Epithelial cell of esophagus (primary cell): ENCODE measurements at regions not wholly inside any gene's neighbourhood (a gene's known extent, or its start where the extent isn't known, plus 50 kb on each side); places are given as distances from the start of the nearest gene placed in this dataset.

Source experiments
- DNase-seq: peaks from one replicate; pipeline ENCODE4 v3.0.0; 2010; ENCODE audit warnings: low read depth
- H3K4me3 ChIP-seq: 2 replicates; pipeline ENCODE4 v1.5.1; 2011; ENCODE audit warnings: mild to moderate bottlenecking, low read length, control low read depth
- CTCF ChIP-seq: IDR thresholded peaks from 2 replicates; pipeline ENCODE4 v1.5.1; 2011; ENCODE audit warnings: low read depth, mild to moderate bottlenecking, low read length, control low read depth, inconsistent platforms; ENCODE audit not compliant: insufficient read depth; ENCODE audit errors: missing control alignments

GRCh38 chr4:124337874-124338273 is 374.7 kb downstream of the ANKRD50 start:
- no peak for TF ChIP-seq CTCF
- no peak overlapping the region for H3K4me3 ChIP-seq
- DNase-seq = no peak

- TF ChIP-seq CTCF = no peak
Measured at GRCh38 chr4:124343661-124344171, 368.8 kb downstream of the ANKRD50 start.

GRCh38 chr4:124372916-124373315 is 339.6 kb downstream of the ANKRD50 start:
- no peak overlapping the region for H3K4me3 ChIP-seq
- TF ChIP-seq CTCF = no peak
- no peak for DNase-seq

More at GRCh38 chr4:124343661-124344171, 368.8 kb downstream of the ANKRD50 start:
- DNase-seq = no peak
- H3K4me3 ChIP-seq = no peak overlapping the region

- no peak for TF ChIP-seq CTCF
- no peak for DNase-seq
- no peak overlapping the region for H3K4me3 ChIP-seq
Measured at GRCh38 chr4:124386163-124386562, 326.4 kb downstream of the ANKRD50 start.

GRCh38 chr4:124386648-124387047 is 325.9 kb downstream of the ANKRD50 start:
- no peak for TF ChIP-seq CTCF
- DNase-seq = no peak
- H3K4me3 ChIP-seq = no peak overlapping the region

GRCh38 chr4:124389591-124389990 is 322.9 kb downstream of the ANKRD50 start:
- peak; percentile 37 for DNase-seq
- H3K4me3 ChIP-seq = no peak overlapping the region
- no peak for TF ChIP-seq CTCF

- no peak for TF ChIP-seq CTCF
- no peak overlapping the region for H3K4me3 ChIP-seq
- no peak for DNase-seq
Measured at GRCh38 chr4:124390861-124391260, 321.7 kb downstream of the ANKRD50 start.
